GM21528 (cell line): ENCODE measurements at regions not wholly inside any gene's neighbourhood (a gene's known extent, or its start where the extent isn't known, plus 50 kb on each side); places are given as distances from the start of the nearest gene placed in this dataset.
A peak's percentile ranks its signal among the peaks of the same experiment; 100 is the strongest.

Experiments
- ATAC-seq: cut with Tn5 transposase; IDR thresholded peaks from one replicate; pipeline ENCODE4 v1.9.1; 2021; ENCODE audit warnings: mild to moderate bottlenecking, moderate library complexity; ENCODE audit not compliant: unreplicated experiment, low FRiP score

- peak; percentile 64 for ATAC-seq
These were observed 178.2 kb upstream of the GOLIM4 start for GRCh38 chr3:168273917-168274316.

- no peak for ATAC-seq
These were observed 177.3 kb upstream of the GOLIM4 start for GRCh38 chr3:168273036-168273435.

GRCh38 chr3:168272343-168272985 lies 176.7 kb upstream of the GOLIM4 start:
- ATAC-seq: no peak

GRCh38 chr3:168271932-168272331 lies 176.2 kb upstream of the GOLIM4 start:
- no peak for ATAC-seq

GRCh38 chr3:168269001-168269400 lies 173.3 kb upstream of the GOLIM4 start:
- no peak for ATAC-seq

- no peak for ATAC-seq
These were observed 171.5 kb upstream of the GOLIM4 start for GRCh38 chr3:168267179-168267578.

GRCh38 chr3:168266335-168266734 lies 170.6 kb upstream of the GOLIM4 start:
- no peak for ATAC-seq

- ATAC-seq: no peak
These were observed 167.2 kb upstream of the GOLIM4 start for GRCh38 chr3:168262887-168263286.

- peak; percentile 85 for ATAC-seq
These were observed 165.1 kb upstream of the GOLIM4 start for GRCh38 chr3:168260859-168261258.

- ATAC-seq: peak; percentile 44
These were observed 155.6 kb upstream of the GOLIM4 start for GRCh38 chr3:168251371-168251770.

GRCh38 chr3:168250415-168250861 lies 154.7 kb upstream of the GOLIM4 start:
- peak; percentile 24 for ATAC-seq

- peak; percentile 77 for ATAC-seq
These were observed 154.1 kb upstream of the GOLIM4 start for GRCh38 chr3:168249550-168250414.

GRCh38 chr3:168249205-168249549 lies 153.5 kb upstream of the GOLIM4 start:
- ATAC-seq: peak; percentile 20

- ATAC-seq: no peak
These were observed 152.9 kb upstream of the GOLIM4 start for GRCh38 chr3:168248383-168249204.

GRCh38 chr3:168241156-168241555 lies 145.4 kb upstream of the GOLIM4 start:
- no peak for ATAC-seq

- no peak for ATAC-seq
These were observed 143.6 kb upstream of the GOLIM4 start for GRCh38 chr3:168239287-168239686.

GRCh38 chr3:168233001-168233400 lies 137.3 kb upstream of the GOLIM4 start:
- no peak for ATAC-seq

GRCh38 chr3:168223085-168223484 lies 127.4 kb upstream of the GOLIM4 start:
- no peak for ATAC-seq

- no peak for ATAC-seq
These were observed 124.8 kb upstream of the GOLIM4 start for GRCh38 chr3:168220556-168220955.

- ATAC-seq: no peak
These were observed 123.8 kb upstream of the GOLIM4 start for GRCh38 chr3:168219530-168219929.

GRCh38 chr3:168218600-168218999 lies 122.9 kb upstream of the GOLIM4 start:
- ATAC-seq: no peak
